KMS-11 (cell line): ENCODE measurements at regions not wholly inside any gene's neighbourhood (a gene's known extent, or its start where the extent isn't known, plus 50 kb on each side); places are given as distances from the start of the nearest gene placed in this dataset.

Experiments used
- H2AFZ ChIP-seq: fragments of 200-600 bp; sonication (generic); 2 replicates; pipeline ENCODE4 v1.6.1; 2016; ENCODE audit warnings: antibody characterized with exemption, mixed run types, low read depth
- H3K27ac ChIP-seq: fragments of 200-600 bp; sonication (generic); 2 replicates; pipeline ENCODE4 v1.6.1; 2016; ENCODE audit warnings: mild to moderate bottlenecking, mixed run types
- H3K27me3 ChIP-seq: fragments of 200-600 bp; sonication (generic); 2 replicates; pipeline ENCODE4 v1.6.1; 2017; ENCODE audit warnings: mild to moderate bottlenecking, low read depth, mixed run types, moderate library complexity; ENCODE audit not compliant: insufficient read depth
- H3K36me3 ChIP-seq: fragments of 200-600 bp; sonication (generic); 2 replicates; pipeline ENCODE4 v1.6.1; 2017; ENCODE audit warnings: mild to moderate bottlenecking, mixed run types; ENCODE audit not compliant: insufficient read depth
- H3K4me1 ChIP-seq: fragments of 200-600 bp; sonication (generic); 2 replicates; pipeline ENCODE4 v1.6.1; 2016; ENCODE audit warnings: mild to moderate bottlenecking, low read depth, mixed run types; ENCODE audit not compliant: poor library complexity, severe bottlenecking
- H3K4me2 ChIP-seq: fragments of 200-600 bp; sonication (generic); 2 replicates; pipeline ENCODE4 v1.7.0; 2016; ENCODE audit warnings: mild to moderate bottlenecking, mixed run types
- H3K4me3 ChIP-seq: fragments of 200-600 bp; sonication (generic); IDR thresholded peaks from 2 replicates; pipeline ENCODE4 v1.6.1; 2017; ENCODE audit warnings: low read depth, low read length, mixed read lengths; ENCODE audit not compliant: insufficient read depth
- H3K79me2 ChIP-seq: fragments of 200-600 bp; sonication (generic); 2 replicates; pipeline ENCODE4 v1.6.1; 2016; ENCODE audit warnings: low read depth, mixed run types; ENCODE audit not compliant: insufficient read depth
- H3K9ac ChIP-seq: fragments of 200-600 bp; sonication (generic); 2 replicates; pipeline ENCODE4 v1.6.1; 2016; ENCODE audit warnings: mild to moderate bottlenecking, mixed run types
- H4K20me1 ChIP-seq: fragments of 200-600 bp; sonication (generic); 2 replicates; pipeline ENCODE4 v1.6.1; 2016; ENCODE audit warnings: mild to moderate bottlenecking, mixed run types; ENCODE audit not compliant: insufficient read depth
- TF ChIP-seq, protein P1 (sequence below): fragments of 200-600 bp; sonication (generic); conservative IDR thresholded peaks from 2 replicates; pipeline ENCODE4 v1.6.1; 2017; ENCODE audit warnings: low read depth, mild to moderate bottlenecking, antibody characterized with exemption, low read length, moderate library complexity, mixed read lengths

DNA sequence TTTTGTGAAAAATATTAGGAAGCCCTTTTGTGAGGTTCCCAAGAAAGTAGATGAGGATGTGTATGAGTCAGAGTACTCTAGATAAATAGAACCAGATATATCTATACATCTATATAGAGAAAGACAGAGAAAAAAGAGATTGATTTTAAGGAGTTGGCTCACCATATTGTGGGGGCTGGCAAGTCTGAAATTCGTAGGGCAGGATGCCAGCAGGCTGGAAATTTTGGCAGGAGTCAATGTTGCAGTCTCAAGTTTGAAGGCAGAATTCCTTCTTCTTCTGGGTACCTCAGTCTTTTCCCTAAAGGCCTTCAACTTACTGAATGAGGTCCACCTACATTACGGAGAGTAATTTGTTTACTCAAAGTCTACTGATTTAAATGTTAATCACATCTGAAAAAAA lies 65.3 kb upstream of the SAMD3 start:
- TF ChIP-seq, protein P1, sequence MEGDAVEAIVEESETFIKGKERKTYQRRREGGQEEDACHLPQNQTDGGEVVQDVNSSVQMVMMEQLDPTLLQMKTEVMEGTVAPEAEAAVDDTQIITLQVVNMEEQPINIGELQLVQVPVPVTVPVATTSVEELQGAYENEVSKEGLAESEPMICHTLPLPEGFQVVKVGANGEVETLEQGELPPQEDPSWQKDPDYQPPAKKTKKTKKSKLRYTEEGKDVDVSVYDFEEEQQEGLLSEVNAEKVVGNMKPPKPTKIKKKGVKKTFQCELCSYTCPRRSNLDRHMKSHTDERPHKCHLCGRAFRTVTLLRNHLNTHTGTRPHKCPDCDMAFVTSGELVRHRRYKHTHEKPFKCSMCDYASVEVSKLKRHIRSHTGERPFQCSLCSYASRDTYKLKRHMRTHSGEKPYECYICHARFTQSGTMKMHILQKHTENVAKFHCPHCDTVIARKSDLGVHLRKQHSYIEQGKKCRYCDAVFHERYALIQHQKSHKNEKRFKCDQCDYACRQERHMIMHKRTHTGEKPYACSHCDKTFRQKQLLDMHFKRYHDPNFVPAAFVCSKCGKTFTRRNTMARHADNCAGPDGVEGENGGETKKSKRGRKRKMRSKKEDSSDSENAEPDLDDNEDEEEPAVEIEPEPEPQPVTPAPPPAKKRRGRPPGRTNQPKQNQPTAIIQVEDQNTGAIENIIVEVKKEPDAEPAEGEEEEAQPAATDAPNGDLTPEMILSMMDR: no peak

DNA sequence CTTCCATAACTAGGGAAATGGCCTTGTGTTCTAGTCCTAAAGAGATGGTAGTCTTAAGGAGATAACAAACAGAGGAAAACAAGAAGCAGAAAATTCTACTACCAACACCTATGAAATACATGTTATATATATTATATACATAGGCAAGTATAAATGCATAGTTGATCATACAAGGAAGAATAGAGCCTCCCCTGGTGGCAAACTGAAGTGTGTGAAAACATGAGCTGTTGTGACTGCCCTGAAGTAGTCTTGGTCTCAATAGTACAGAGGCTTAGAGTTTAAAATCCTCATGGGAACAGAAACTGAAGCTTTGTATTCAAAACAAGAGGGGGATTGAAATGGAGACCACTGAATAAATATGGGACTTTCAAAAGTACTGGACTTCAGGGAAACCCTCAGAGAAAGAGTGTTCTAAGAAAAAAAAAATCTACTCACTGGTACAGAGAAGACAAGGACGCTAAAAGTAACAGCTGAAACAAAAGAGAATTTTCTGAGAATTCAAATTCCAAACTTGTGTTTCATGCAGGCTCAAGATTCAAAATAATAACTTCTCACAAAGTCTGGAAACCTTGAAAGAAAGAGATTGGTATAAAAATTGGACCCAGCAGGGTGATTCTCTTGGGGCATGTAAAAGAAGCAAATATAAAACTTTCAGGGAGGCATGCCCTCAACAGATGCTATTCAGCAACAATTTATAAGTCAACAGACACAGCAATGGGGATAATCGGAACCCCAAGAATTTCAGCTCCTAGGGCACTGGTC lies 59.7 kb upstream of the SAMD3 start:
- no peaks in the 10 kb centered on the region for H4K20me1 ChIP-seq
- H2AFZ ChIP-seq: no peak overlapping the region
- H3K4me1 ChIP-seq: no peaks in the 10 kb centered on the region
- TF ChIP-seq, protein P1: 0 out of 2 replicates have a peak, but pooled peaks have one; percentile 30
- H3K4me3 ChIP-seq: no peak overlapping the region
- H3K27me3 ChIP-seq: no peaks in the 10 kb centered on the region
- no peaks in the 10 kb centered on the region for H3K36me3 ChIP-seq
- no peak overlapping the region for H3K27ac ChIP-seq
- no peak overlapping the region for H3K9ac ChIP-seq
- no peaks in the 10 kb centered on the region for H3K79me2 ChIP-seq
- no peak overlapping the region for H3K4me2 ChIP-seq

More for the DNA sequence above, 65.3 kb upstream of the SAMD3 start:
- no peaks in the 10 kb centered on the region for H3K36me3 ChIP-seq
- H4K20me1 ChIP-seq: no peaks in the 10 kb centered on the region
- no peak overlapping the region for H3K4me3 ChIP-seq
- H3K27me3 ChIP-seq: no peaks in the 10 kb centered on the region
- H3K4me2 ChIP-seq: no peak overlapping the region
- no peak overlapping the region for H2AFZ ChIP-seq
- H3K27ac ChIP-seq: no peak overlapping the region
- H3K79me2 ChIP-seq: no peaks in the 10 kb centered on the region
- H3K9ac ChIP-seq: no peak overlapping the region
- H3K4me1 ChIP-seq: no peaks in the 10 kb centered on the region

DNA sequence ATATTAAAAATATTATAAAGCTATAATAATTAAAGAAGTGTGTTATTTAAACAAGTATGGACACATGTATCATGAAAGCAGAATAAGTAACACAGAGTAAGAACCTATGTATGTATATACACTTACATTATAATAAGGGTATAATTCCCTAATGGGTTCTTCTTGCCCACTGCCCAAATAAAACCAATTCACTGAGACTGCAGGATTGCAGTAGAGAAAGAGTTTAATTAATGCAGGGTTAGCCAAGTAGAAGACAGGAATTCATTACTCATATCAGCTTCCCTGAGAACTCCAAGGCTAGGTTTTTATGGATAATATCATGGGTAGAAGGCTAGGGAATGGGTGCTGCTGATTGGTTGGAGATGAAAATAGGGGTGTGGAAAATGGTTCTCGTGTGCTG lies 53.8 kb upstream of the SAMD3 start:
- H3K36me3 ChIP-seq: no peaks in the 10 kb centered on the region
- no peaks in the 10 kb centered on the region for H4K20me1 ChIP-seq
- H3K4me1 ChIP-seq: no peaks in the 10 kb centered on the region
- TF ChIP-seq, protein P1: no peak
- no peak overlapping the region for H3K27ac ChIP-seq
- H3K4me3 ChIP-seq: no peak overlapping the region
- H3K4me2 ChIP-seq: no peak overlapping the region
- no peaks in the 10 kb centered on the region for H3K27me3 ChIP-seq
- H3K9ac ChIP-seq: no peak overlapping the region
- H3K79me2 ChIP-seq: no peaks in the 10 kb centered on the region
- H2AFZ ChIP-seq: no peak overlapping the region

DNA sequence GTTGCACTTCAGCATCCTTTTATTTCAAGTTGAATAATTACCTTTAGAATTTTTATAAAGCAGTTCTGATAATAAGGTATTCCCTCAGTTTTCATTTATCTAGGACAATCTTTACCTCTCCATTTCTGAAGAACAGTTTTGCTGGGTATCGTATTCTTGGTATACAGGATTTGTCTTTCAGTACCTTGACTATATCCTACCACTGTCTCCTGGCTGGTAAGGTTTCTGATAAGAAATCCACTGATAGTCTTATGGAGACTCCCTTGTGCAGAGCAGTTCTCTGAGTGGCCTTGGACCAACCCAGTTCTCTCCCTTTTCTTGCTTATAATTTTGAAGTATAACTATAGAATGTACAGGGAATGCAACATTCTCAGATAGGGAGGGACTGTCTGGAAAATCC lies 51.3 kb upstream of the SAMD3 start:
- Histone ChIP-seq H2AFZ (no peak overlapping the region), H3K79me2 (no peaks in the 10 kb centered on the region), H3K4me1 (no peaks in the 10 kb centered on the region), H3K36me3 (no peaks in the 10 kb centered on the region), H3K27ac (no peak overlapping the region), H3K9ac (no peak overlapping the region), H4K20me1 (no peaks in the 10 kb centered on the region), H3K4me3 (no peak overlapping the region), H3K4me2 (no peak overlapping the region), H3K27me3 (no peaks in the 10 kb centered on the region)
- TF ChIP-seq, protein P1: no peak
